HUES6 (cell line): ENCODE measurements at regions not wholly inside any gene's neighbourhood (a gene's known extent, or its start where the extent isn't known, plus 50 kb on each side); places are given as distances from the start of the nearest gene placed in this dataset.

Source experiments
- H3K27ac ChIP-seq: 2 replicates; pipeline ENCODE4 v1.7.0; 2013; ENCODE audit warnings: low read depth, mild to moderate bottlenecking, low read length, inconsistent platforms
- H3K27me3 ChIP-seq: 2 replicates; pipeline ENCODE4 v1.6.1; 2013; ENCODE audit warnings: low read length; ENCODE audit not compliant: control insufficient read depth, insufficient read depth
- H3K36me3 ChIP-seq: 2 replicates; pipeline ENCODE4 v1.6.1; 2013; ENCODE audit warnings: low read length; ENCODE audit not compliant: control insufficient read depth, insufficient read depth
- H3K4me1 ChIP-seq: 2 replicates; pipeline ENCODE4 v1.6.1; 2013; ENCODE audit warnings: low read length; ENCODE audit not compliant: control insufficient read depth, insufficient read depth
- H3K4me3 ChIP-seq: 2 replicates; pipeline ENCODE4 v1.5.1; 2013; ENCODE audit warnings: low read depth, low read length
- H3K9ac ChIP-seq: one replicate; pipeline ENCODE4 v1.6.1; 2013; ENCODE audit warnings: mild to moderate bottlenecking, low read length
- H3K9me3 ChIP-seq: 2 replicates; pipeline ENCODE4 v1.6.1; 2013; ENCODE audit warnings: low read depth, low read length; ENCODE audit not compliant: control insufficient read depth, insufficient read depth

DNA sequence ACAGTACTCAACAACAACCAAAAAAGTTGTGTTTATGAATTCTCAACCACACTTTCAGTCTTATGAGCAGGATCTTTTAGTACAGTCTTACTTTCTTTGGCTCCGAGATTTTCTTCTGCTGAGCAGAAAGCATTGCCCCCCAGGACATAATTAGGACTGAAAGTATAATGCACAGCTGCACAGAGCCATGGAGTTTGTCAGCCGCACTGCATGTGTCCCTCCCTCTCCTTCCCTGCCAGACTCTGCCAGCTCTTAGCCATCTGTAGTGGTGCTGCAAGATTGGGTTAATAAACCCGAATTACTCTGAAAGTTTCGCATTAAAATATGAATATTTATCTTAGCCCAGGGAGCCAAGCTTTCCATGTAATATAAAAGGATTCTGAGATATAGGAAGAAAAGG lies 179.6 kb upstream of the PTCHD4 start:
- Histone ChIP-seq H3K27me3 (no peaks in the 10 kb centered on the region), H3K9me3 (no peaks in the 10 kb centered on the region), H3K27ac (no peak overlapping the region), H3K4me1 (no peaks in the 10 kb centered on the region), H3K36me3 (no peaks in the 10 kb centered on the region), H3K4me3 (no peak overlapping the region), H3K9ac (no peak overlapping the region)

- Histone ChIP-seq H3K36me3 (no peaks in the 10 kb centered on the region), H3K9me3 (no peaks in the 10 kb centered on the region), H3K4me1 (no peaks in the 10 kb centered on the region), H3K4me3 (no peak overlapping the region), H3K27me3 (no peaks in the 10 kb centered on the region), H3K9ac (no peak overlapping the region), H3K27ac (no peak overlapping the region)
Observed at GRCh38 chr6:48289841-48290240, 178.8 kb upstream of the PTCHD4 start.

GRCh38 chr6:48281217-48281616 lies 170.2 kb upstream of the PTCHD4 start:
- Histone ChIP-seq H3K4me3 (no peak overlapping the region), H3K27ac (no peak overlapping the region), H3K9me3 (no peaks in the 10 kb centered on the region), H3K27me3 (no peaks in the 10 kb centered on the region), H3K9ac (no peak overlapping the region), H3K4me1 (no peaks in the 10 kb centered on the region; the same call in 1 of the 2 replicates), H3K36me3 (no peaks in the 10 kb centered on the region)

DNA sequence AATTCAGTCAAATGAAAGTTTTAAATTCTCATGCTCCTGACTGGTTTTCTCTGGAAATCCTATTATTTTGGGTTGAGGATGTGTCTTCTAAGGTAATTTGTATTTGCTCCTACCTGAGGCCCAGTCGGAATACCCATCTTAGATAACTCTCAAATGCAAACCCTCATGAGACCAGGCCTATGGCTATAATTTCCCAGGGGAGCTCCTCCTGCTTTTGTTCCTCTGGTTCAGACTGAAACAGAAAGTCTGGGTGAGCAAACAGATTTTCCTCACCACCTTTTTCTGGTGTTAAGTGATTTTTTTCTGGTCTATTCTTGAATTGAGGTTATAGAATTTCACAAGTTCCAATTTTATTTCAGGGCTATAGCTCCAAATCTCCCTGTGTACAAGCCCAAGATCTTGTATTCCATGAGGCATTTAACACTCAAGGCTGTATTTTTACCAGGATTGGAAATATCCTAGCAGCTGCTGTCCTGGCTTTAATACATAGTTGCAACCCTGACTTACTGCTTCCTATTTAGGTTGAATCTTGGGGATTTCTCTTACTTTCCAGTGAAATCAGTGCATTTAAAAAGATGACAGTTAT lies 169.1 kb upstream of the PTCHD4 start:
- H3K36me3 ChIP-seq, result no peaks in the 10 kb centered on the region
- no peaks in the 10 kb centered on the region for H3K27me3 ChIP-seq
- no peaks in the 10 kb centered on the region for H3K9me3 ChIP-seq
- H3K9ac ChIP-seq, result no peak overlapping the region
- no peak overlapping the region for H3K4me3 ChIP-seq
- no peaks in the 10 kb centered on the region; the same call in 1 of the 2 replicates for H3K4me1 ChIP-seq
- H3K27ac ChIP-seq, result no peak overlapping the region

GRCh38 chr6:48278261-48278660 lies 167.3 kb upstream of the PTCHD4 start:
- Histone ChIP-seq H3K4me3 (no peak overlapping the region), H3K9ac (no peak overlapping the region), H3K9me3 (no peaks in the 10 kb centered on the region), H3K36me3 (no peaks in the 10 kb centered on the region), H3K4me1 (no peaks in the 10 kb centered on the region; the same call in 1 of the 2 replicates), H3K27me3 (no peaks in the 10 kb centered on the region), H3K27ac (no peak overlapping the region)

DNA sequence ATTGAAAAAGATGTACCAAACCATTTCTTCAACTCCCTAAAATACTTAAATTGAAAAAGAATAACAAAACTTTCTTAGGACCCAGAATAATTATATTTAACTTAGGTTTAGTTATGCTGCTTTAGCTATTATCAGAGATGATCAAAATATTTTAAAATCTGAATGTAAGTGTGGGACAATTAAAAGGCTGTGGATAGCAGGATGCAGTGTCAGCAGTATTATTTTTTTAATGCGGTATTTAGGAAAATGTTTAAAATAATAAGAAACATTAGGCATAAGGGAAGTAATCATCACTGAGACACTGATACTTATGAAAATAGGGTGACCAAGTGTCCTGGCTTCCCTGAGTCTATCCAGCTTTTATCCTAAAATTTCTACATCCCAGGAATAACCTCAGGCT lies 161.5 kb upstream of the PTCHD4 start:
- Histone ChIP-seq H3K4me3 (no peak overlapping the region), H3K27me3 (no peaks in the 10 kb centered on the region), H3K27ac (no peak overlapping the region), H3K9ac (no peak overlapping the region), H3K36me3 (no peaks in the 10 kb centered on the region), H3K9me3 (no peaks in the 10 kb centered on the region; the same call in 1 of the 2 replicates), H3K4me1 (no peaks in the 10 kb centered on the region)

DNA sequence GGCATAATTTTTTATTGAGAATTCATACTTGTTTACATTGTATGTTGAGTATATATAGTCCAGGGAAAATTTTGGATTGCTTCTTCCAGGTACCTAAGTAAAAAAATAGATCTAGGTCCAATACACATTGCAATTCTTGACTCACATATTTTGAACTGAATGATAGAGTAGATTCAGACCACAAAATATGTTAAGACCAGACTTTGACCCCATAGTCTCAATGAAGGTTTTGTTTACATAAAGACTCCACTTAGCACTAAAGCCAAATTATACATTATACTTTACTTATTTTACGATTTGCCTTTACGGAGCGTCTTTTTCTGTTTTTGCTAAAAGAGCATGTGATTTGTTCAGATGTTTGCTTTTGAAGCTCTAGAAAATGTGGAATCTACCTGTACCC lies 144.1 kb upstream of the PTCHD4 start:
- H3K36me3 ChIP-seq, result no peaks in the 10 kb centered on the region
- no peaks in the 10 kb centered on the region for H3K9me3 ChIP-seq
- no peak overlapping the region for H3K27ac ChIP-seq
- H3K9ac ChIP-seq, result no peak overlapping the region
- H3K4me3 ChIP-seq, result no peak overlapping the region
- H3K4me1 ChIP-seq, result peaks cover 3% of the 10 kb centered on the region; the same call in 1 of the 2 replicates
- no peaks in the 10 kb centered on the region for H3K27me3 ChIP-seq

- H3K4me3 ChIP-seq, result no peak overlapping the region
- H3K27ac ChIP-seq, result no peak overlapping the region
- H3K27me3 ChIP-seq, result no peaks in the 10 kb centered on the region
- no peaks in the 10 kb centered on the region for H3K36me3 ChIP-seq
- no peaks in the 10 kb centered on the region for H3K4me1 ChIP-seq
- no peaks in the 10 kb centered on the region for H3K9me3 ChIP-seq
- no peak overlapping the region for H3K9ac ChIP-seq
Observed at GRCh38 chr6:48249071-48249470, 138.1 kb upstream of the PTCHD4 start.

DNA sequence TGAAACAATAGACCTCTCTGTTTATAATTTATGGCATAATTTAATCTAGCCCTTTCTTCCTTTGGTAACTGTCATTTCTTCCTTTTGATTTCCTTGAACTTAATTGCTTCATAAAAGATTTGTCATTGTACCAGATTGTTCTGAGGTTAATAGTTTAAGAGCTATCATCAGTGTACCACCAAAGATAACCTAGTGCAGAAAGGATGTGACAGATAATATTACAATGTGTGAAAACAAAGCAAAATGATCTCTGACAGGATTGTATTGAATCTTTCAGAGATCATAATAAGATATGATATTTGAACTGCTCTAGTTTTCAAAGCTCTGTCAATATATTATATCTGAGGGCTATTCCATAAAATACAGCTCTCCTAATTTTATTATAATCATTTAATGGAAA lies 132.1 kb upstream of the PTCHD4 start:
- Histone ChIP-seq H3K36me3 (no peaks in the 10 kb centered on the region), H3K27me3 (no peaks in the 10 kb centered on the region)

DNA sequence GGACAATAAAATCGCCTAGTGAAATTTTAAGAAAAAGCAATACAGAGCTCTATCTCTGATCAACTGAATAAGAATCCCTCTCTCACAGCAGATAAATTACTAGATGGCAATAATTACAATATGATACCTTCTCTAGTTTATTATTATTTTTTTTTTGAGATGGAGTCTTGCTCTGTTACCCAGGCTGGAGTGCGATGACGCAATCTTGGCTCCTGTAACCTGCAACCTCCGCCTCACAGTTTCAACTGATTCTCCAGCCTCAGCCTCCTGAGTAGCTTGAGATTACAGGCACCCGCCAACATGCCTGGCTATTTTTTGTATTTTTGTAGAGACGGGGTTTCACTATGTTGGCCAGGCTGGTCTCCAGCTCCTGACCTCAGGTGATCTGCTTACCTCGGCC lies 129.3 kb upstream of the PTCHD4 start:
- no peak overlapping the region for H3K4me3 ChIP-seq
- no peaks in the 10 kb centered on the region for H3K36me3 ChIP-seq
- H3K27ac ChIP-seq, result no peak overlapping the region
- H3K9ac ChIP-seq, result no peak overlapping the region
- H3K9me3 ChIP-seq, result peaks cover 14% of the 10 kb centered on the region
- H3K27me3 ChIP-seq, result no peaks in the 10 kb centered on the region
- no peaks in the 10 kb centered on the region for H3K4me1 ChIP-seq

More for the DNA sequence above, 132.1 kb upstream of the PTCHD4 start:
- Histone ChIP-seq H3K4me1 (no peaks in the 10 kb centered on the region), H3K9me3 (no peaks in the 10 kb centered on the region), H3K9ac (no peak overlapping the region), H3K27ac (no peak overlapping the region), H3K4me3 (no peak overlapping the region)

GRCh38 chr6:48236375-48236774 lies 125.4 kb upstream of the PTCHD4 start:
- Histone ChIP-seq H3K4me3 (no peak overlapping the region), H3K27me3 (no peaks in the 10 kb centered on the region), H3K36me3 (no peaks in the 10 kb centered on the region), H3K27ac (no peak overlapping the region), H3K9me3 (peaks cover 14% of the 10 kb centered on the region), H3K4me1 (no peaks in the 10 kb centered on the region), H3K9ac (no peak overlapping the region)

- no peaks in the 10 kb centered on the region for H3K4me1 ChIP-seq
- peaks cover 14% of the 10 kb centered on the region for H3K9me3 ChIP-seq
- H3K27me3 ChIP-seq, result no peaks in the 10 kb centered on the region
- no peak overlapping the region for H3K4me3 ChIP-seq
- no peak overlapping the region for H3K9ac ChIP-seq
- no peaks in the 10 kb centered on the region for H3K36me3 ChIP-seq
- H3K27ac ChIP-seq, result no peak overlapping the region
Observed at GRCh38 chr6:48233063-48233462, 122.1 kb upstream of the PTCHD4 start.
